ENCODE measurements at regions not wholly inside any gene's neighbourhood (a gene's known extent, or its start where the extent isn't known, plus 50 kb on each side); places are given as distances from the start of the nearest gene placed in this dataset.

DNA sequence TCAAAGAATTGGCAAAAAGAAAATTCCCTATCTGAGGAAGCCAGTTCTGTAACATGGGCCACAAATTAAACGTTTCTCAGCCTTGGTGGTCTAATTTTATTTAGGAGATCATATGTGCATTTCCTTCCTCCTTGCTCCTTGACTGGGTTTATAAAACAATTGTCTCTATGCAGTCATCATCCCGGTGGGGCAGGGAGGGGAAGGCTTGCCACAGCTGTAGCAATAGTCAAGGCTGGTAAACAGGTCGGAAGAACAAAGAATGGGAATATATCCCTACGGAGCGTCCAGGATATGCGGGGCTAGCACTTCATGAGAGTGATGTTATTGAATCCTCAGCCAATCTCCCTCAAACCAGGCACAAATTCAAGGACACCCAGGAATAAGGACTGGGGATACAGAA is 143.8 kb downstream of the RNF152 start:
- no peak for TF ChIP-seq ZFX (IDR thresholded peaks at IDR 0.05)
- TF ChIP-seq, protein P1, sequence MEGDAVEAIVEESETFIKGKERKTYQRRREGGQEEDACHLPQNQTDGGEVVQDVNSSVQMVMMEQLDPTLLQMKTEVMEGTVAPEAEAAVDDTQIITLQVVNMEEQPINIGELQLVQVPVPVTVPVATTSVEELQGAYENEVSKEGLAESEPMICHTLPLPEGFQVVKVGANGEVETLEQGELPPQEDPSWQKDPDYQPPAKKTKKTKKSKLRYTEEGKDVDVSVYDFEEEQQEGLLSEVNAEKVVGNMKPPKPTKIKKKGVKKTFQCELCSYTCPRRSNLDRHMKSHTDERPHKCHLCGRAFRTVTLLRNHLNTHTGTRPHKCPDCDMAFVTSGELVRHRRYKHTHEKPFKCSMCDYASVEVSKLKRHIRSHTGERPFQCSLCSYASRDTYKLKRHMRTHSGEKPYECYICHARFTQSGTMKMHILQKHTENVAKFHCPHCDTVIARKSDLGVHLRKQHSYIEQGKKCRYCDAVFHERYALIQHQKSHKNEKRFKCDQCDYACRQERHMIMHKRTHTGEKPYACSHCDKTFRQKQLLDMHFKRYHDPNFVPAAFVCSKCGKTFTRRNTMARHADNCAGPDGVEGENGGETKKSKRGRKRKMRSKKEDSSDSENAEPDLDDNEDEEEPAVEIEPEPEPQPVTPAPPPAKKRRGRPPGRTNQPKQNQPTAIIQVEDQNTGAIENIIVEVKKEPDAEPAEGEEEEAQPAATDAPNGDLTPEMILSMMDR (conservative IDR thresholded peaks at IDR 0.05) = no peak
- no peak overlapping the region for H3K27ac ChIP-seq

DNA sequence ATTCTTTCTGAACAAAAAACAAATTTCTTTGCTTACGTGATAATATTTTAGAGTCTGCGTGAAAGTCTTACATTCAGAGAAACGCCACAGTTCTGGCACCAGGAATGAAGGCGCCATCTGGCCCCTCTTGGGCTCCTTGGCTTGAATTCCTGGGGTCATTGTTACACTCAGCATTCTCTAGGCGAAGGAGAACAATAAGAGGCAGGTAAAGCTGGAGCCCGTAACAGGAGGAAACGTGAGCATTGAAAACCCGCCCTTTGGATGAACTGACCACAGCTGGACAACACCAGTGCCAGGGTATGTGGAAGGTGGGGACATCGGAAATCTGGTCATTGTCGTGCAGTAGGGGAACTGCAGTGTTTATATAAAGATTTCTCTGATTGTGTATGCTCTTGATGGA is 144.8 kb downstream of the RNF152 start:
- TF ChIP-seq, protein P1 (conservative IDR thresholded peaks at IDR 0.05) = no peak
- TF ChIP-seq ZFX (IDR thresholded peaks at IDR 0.05) = no peak
- no peak overlapping the region for H3K27ac ChIP-seq

DNA sequence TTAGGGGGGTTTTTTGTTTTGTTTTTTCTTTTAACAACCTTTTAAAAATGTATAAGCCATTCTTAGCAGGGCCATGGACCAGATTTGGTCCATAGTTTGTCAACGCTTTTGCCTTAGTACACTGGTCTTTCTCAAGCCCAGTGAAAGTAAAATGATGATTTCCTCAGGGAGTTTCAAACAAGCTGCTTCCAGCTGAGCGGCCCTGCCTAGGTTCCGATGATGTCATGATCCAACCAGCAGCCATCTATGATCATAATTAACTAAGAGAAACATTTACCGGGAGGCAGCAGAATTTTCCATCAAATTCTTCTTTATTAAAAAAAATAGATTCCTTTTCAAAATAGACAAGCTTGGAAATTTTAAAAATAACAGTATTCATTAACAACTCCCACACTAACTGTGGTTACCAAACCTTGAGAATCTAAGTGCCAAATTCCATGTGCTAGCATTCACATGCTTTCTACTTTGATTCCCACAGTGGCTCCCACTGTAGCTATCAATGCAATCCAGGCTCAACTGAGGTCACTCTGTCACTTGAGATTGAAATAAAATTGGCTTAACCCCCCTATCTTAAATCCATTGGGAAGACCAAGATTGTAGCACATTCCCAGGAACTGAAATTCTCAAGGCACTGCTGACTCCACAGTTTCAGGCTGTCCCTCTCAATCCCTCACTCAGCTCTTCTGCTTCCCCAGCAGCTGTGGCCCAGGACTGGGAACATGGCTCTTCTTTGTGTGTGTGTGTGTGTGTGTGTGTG is 148.9 kb downstream of the RNF152 start:
- no peak overlapping the region for H3K27ac ChIP-seq
- TF ChIP-seq, protein P1 (conservative IDR thresholded peaks at IDR 0.05) = no peak
- no peak for TF ChIP-seq ZFX (IDR thresholded peaks at IDR 0.05)

DNA sequence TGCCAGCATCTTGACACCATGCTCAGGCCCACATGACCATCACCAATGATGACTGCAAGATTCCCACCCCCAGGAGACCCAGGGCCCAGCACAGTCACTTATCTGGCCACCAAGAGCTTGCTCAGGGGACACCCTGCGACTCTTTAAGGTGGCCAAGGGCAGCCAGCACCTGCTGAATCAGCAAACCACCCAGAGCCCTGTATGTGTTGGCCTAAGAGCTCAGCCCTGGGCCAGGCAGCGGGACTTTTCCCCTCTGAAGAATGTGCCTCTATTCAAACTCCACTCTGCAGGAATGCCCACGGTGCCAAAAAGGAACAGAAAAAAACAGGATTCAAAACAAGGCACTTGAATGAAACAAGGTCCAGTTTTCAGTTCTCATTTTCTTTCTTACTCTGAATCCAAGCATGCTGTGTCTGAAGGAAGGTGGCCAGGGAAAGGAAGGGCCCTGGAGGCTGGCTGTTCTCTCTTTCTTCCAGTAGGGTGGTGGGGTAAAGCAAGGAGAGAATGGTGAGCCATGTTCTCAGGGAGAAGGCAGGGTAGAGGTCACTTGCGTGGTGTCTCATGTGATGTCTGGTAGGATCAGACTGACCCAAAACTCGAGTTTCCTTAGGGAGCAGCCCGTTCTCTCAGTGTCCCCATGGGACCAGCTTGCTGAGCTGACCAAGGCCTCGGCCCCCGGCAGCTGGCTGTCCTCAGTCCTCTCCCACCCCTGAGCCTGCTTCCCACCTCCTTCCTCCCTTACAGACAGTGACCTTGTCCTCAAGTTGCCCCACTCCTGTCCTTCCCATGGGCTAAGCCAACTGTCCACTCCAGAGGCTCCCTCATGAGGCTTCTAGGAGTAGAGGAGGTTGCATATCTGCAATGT is 150.0 kb downstream of the RNF152 start:
- TF ChIP-seq, protein P1 (conservative IDR thresholded peaks at IDR 0.05) = no peak
- TF ChIP-seq ZFX (IDR thresholded peaks at IDR 0.05) = no peak
- no peak overlapping the region for H3K27ac ChIP-seq

DNA sequence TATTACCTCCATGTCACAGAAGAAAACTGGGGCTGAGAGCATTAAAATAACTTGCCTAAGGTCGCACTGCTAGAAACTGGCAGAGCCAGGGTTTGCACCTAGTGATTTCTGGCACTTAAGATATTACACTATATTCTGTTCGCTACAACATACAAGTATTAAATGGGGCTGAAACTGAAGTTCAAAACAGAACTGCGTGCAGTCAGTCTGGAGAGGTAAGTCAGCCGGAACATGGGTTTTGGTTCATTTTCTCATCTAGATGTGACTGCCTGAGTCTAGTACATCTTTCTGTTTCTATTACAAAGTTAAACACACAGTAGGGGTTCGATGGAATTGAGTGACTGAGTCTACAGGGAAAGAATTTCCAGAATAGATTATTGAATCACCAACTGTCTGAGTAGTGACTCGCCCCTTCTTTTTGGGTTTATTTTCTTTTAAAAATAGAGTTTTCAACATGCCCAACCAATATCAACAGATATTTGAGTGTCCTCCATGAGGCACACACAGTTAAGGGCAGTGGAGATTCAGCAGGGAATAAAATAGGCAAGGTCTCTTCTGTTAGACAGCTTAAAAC is 150.8 kb downstream of the RNF152 start:
- no peak for TF ChIP-seq ZFX (IDR thresholded peaks at IDR 0.05)
- H3K27ac ChIP-seq = no peak overlapping the region

DNA sequence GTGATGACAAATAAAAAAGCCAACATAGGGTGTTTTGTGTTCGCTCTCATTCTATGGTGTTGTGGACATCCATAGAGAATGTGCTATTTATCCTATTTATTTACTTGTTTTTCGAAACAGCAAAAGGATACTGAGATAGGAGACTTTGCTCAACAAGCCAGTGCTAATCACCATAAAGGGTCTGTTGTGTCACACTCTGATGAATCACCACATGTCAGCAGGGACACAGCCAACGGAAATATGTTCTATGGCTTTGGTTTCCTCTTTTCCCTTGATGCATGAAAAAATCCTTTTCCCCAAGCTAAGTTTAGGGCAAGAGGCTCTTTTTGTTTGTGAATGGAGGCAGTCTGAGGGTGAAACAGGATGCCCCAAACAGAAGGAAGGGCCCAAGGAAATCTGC is 154.3 kb downstream of the RNF152 start:
- no peak overlapping the region for H3K27ac ChIP-seq
- TF ChIP-seq, protein P1 (conservative IDR thresholded peaks at IDR 0.05) = no peak
- TF ChIP-seq ZFX (IDR thresholded peaks at IDR 0.05) = no peak

DNA sequence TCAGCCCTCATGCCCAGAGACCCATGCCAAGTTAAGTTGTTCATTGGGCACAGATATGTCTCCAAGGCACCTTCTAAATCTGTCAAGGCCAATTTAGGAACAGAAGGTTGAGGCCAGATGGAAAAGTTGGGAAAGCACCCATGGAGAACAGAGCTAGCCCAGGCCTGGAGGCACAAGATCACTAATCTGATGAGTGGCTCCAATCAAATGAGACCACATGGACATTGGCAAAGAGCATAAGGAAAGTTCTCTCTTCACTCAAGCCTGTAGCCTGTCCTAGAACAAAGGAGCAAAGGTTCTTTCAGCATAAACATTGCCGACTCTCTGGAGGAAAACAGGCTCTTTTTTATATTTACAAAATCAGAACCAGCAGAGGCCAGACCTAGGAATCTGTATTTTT is 154.8 kb downstream of the RNF152 start:
- TF ChIP-seq, protein P1 (conservative IDR thresholded peaks at IDR 0.05) = no peak
- TF ChIP-seq ZFX (IDR thresholded peaks at IDR 0.05) = no peak
- H3K27ac ChIP-seq = no peak overlapping the region

Data from C4-2B (cell line).